HT-29 (cell line): ENCODE measurements at regions not wholly inside any gene's neighbourhood (a gene's known extent, or its start where the extent isn't known, plus 50 kb on each side); places are given as distances from the start of the nearest gene placed in this dataset.

Source experiments
- DNase-seq: peaks from one replicate; pipeline ENCODE4 v3.0.0-alpha.2; 2015; ENCODE audit warnings: low spot score

- no peak for DNase-seq
These were observed 405.4 kb downstream of the SHANK2 start for GRCh38 chr11:70846781-70847655.

GRCh38 chr11:70848243-70848750 is 404.1 kb downstream of the SHANK2 start:
- no peak for DNase-seq

GRCh38 chr11:70849031-70849430 is 403.3 kb downstream of the SHANK2 start:
- DNase-seq: no peak

- DNase-seq: no peak
These were observed 401.1 kb downstream of the SHANK2 start for GRCh38 chr11:70851308-70851707.

- no peak for DNase-seq
These were observed 400.5 kb downstream of the SHANK2 start for GRCh38 chr11:70851907-70852306.

- DNase-seq: no peak
These were observed 399.2 kb downstream of the SHANK2 start for GRCh38 chr11:70853068-70853769.

GRCh38 chr11:70853770-70854108 is 398.6 kb downstream of the SHANK2 start:
- no peak for DNase-seq

GRCh38 chr11:70854201-70854600 is 398.2 kb downstream of the SHANK2 start:
- no peak for DNase-seq

- no peak for DNase-seq
These were observed 397.3 kb downstream of the SHANK2 start for GRCh38 chr11:70854901-70855556.

GRCh38 chr11:70857894-70858293 is 394.5 kb downstream of the SHANK2 start:
- DNase-seq: no peak

GRCh38 chr11:70859180-70859579 is 393.2 kb downstream of the SHANK2 start:
- no peak for DNase-seq

GRCh38 chr11:70860888-70861287 is 391.5 kb downstream of the SHANK2 start:
- no peak for DNase-seq

GRCh38 chr11:70861559-70861958 is 390.8 kb downstream of the SHANK2 start:
- no peak for DNase-seq

- DNase-seq: no peak
These were observed 390.3 kb downstream of the SHANK2 start for GRCh38 chr11:70862093-70862492.

GRCh38 chr11:70863186-70863585 is 389.2 kb downstream of the SHANK2 start:
- no peak for DNase-seq

- DNase-seq: no peak
These were observed 388.4 kb downstream of the SHANK2 start for GRCh38 chr11:70863993-70864392.

GRCh38 chr11:70865356-70865755 is 387.0 kb downstream of the SHANK2 start:
- no peak for DNase-seq

GRCh38 chr11:70866834-70867233 is 385.5 kb downstream of the SHANK2 start:
- DNase-seq: no peak

- no peak for DNase-seq
These were observed 384.9 kb downstream of the SHANK2 start for GRCh38 chr11:70867281-70868047.

- no peak for DNase-seq
These were observed 384.0 kb downstream of the SHANK2 start for GRCh38 chr11:70868341-70868885.

- no peak for DNase-seq
These were observed 383.3 kb downstream of the SHANK2 start for GRCh38 chr11:70869054-70869453.
